Thyroid gland (tissue), 4 donors: ENCODE measurements at regions not wholly inside any gene's neighbourhood (a gene's known extent, or its start where the extent isn't known, plus 50 kb on each side); places are given as distances from the start of the nearest gene placed in this dataset.

Source experiments
- CTCF ChIP-seq, 6 experiments: fragments of 200-600 bp in 3 of 6; fragments of 450-650 bp in 3 of 6; sonication (generic) in 3 of 6; IDR thresholded peaks; one replicate each; pipeline ENCODE4 v1.5.1; 2016 to 2019; ENCODE audit warnings: antibody characterized with exemption in 6 of 6, mild to moderate bottlenecking in 2 of 6, inconsistent platforms in 1 of 6, moderate library complexity in 1 of 6
- POLR2A ChIP-seq, 2 donors: fragments of 450-650 bp; IDR thresholded peaks; one replicate each; pipeline ENCODE4 v1.6.1; 2017; ENCODE audit warnings: antibody characterized with exemption in 2 of 2, mild to moderate bottlenecking in 2 of 2, moderate library complexity in 1 of 2

GRCh38 chr14:51189600-51190376 is 50.3 kb upstream of the TMX1 start:
- TF ChIP-seq POLR2A (IDR thresholded peaks at IDR 0.05) (no peak), CTCF (IDR thresholded peaks at IDR 0.05) (no peak)
